Lower leg skin (tissue), 3 donors: ENCODE measurements at regions not wholly inside any gene's neighbourhood (a gene's known extent, or its start where the extent isn't known, plus 50 kb on each side); places are given as distances from the start of the nearest gene placed in this dataset.
"Not testable (repeated sequence)": the region's sequence is repeated elsewhere in the genome, so short reads cannot be mapped to it uniquely, and the experiment has no call there.

Source experiments
- CTCF ChIP-seq, 3 donors: fragments of 450-650 bp; IDR thresholded peaks; one replicate each; pipeline ENCODE4 v1.5.1; 2016; ENCODE audit warnings: antibody characterized with exemption in 3 of 3, mild to moderate bottlenecking in 3 of 3, moderate library complexity in 2 of 3
- POLR2A ChIP-seq, 2 donors: fragments of 450-650 bp; IDR thresholded peaks; one replicate each; pipeline ENCODE4 v1.6.1; 2016 to 2017; ENCODE audit warnings: antibody characterized with exemption in 2 of 2, mild to moderate bottlenecking in 1 of 2, moderate library complexity in 1 of 2

DNA sequence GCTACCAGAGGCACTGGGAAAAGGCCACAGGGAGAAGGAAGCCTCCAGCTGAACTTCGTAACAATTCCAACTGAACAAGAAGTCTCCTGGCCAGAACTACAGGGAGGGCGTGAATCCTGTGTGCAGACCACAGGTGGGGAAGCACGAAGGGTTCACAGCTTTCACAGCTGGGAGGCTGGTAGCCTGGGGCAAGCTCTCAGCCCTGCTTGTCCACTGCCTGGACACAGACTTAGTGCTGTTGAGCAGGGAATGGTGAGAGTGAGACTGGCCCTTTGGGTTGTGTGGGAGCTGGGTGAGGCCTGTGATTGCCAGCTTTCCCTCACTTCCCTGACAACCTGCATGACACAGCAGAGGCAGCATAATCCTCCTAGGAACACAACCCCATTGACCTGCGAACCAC lies 52.1 kb upstream of the TMEM45B start:
- not testable (repeated sequence) for TF ChIP-seq POLR2A, CTCF (IDR thresholded peaks at IDR 0.05)
